IMR-90 (cell line): ENCODE measurements at regions not wholly inside any gene's neighbourhood (a gene's known extent, or its start where the extent isn't known, plus 50 kb on each side); places are given as distances from the start of the nearest gene placed in this dataset.

Experiments used
- ATAC-seq: fragments of 200-7000 bp; cut with Tn5 transposase; 2 replicates; pipeline ENCODE4 v1.9.1; 2020; ENCODE audit warnings: low read depth, mild to moderate bottlenecking, moderate library complexity
- BruUV-seq: library from RNA; stranded (reverse); fragments of 400-500 nt; replicated peaks from 2 replicates; lab custom pipeline; 2021; lab: Mats Ljungman, UMichigan
- CTCF ChIA-PET: fragments of 300-600 bp; formaldehyde crosslinking; extraction: SDS; loops from one replicate; lab custom pipeline; 2021; ENCODE audit warnings: antibody characterized with exemption; lab: Yijun Ruan, JAX
- POLR2A ChIA-PET: fragments of 300-600 bp; sonication (Branson Sonifier 250); formaldehyde crosslinking; loops from one replicate; lab custom pipeline; 2022; ENCODE audit warnings: antibody characterized with exemption; ENCODE audit not compliant: unreplicated experiment; lab: Charles Lee
- DNase-seq: peaks from one replicate; pipeline ENCODE4 v3.0.0; 2013
- H2AFZ ChIP-seq: replicated peaks from 2 replicates; pipeline ENCODE3; 2013; ENCODE audit warnings: low read length, mild to moderate bottlenecking; ENCODE audit not compliant: poor library complexity
- H2AK5ac ChIP-seq: 2 replicates; pipeline ENCODE4 v1.6.1; 2013; ENCODE audit warnings: low read depth, low read length, inconsistent platforms
- H2AK9ac ChIP-seq: replicated peaks from 2 replicates; pipeline ENCODE3; 2013; ENCODE audit warnings: mild to moderate bottlenecking, low read depth, low read length, moderate library complexity; ENCODE audit not compliant: poor library complexity
- H2BK120ac ChIP-seq: 2 replicates; pipeline ENCODE4 v1.6.1; 2013; ENCODE audit warnings: low read depth, low read length, inconsistent platforms
- H2BK15ac ChIP-seq: 3 replicates; pipeline ENCODE4 v1.6.1; 2013; ENCODE audit warnings: low read depth, low read length, inconsistent platforms
- H2BK20ac ChIP-seq: 2 replicates; pipeline ENCODE4 v1.6.1; 2013; ENCODE audit warnings: low read depth, mild to moderate bottlenecking, inconsistent platforms, low read length, moderate library complexity
- H2BK5ac ChIP-seq: 2 replicates; pipeline ENCODE4 v1.6.1; 2013; ENCODE audit warnings: mild to moderate bottlenecking, low read depth, low read length, inconsistent platforms; ENCODE audit not compliant: poor library complexity, severe bottlenecking
- H3K14ac ChIP-seq: replicated peaks from 2 replicates; pipeline ENCODE4 v1.6.1; 2013; ENCODE audit warnings: low read depth, low read length, inconsistent platforms
- H3K18ac ChIP-seq: 2 replicates; pipeline ENCODE4 v1.6.1; 2013; ENCODE audit warnings: low read depth, low read length, control low read depth
- H3K23ac ChIP-seq: 2 replicates; pipeline ENCODE4 v1.6.1; 2013; ENCODE audit warnings: low read depth, low read length, inconsistent platforms
- H3K27ac ChIP-seq: 2 replicates; pipeline ENCODE4 v1.5.1; 2013; ENCODE audit warnings: mild to moderate bottlenecking, control low read depth, low read length; ENCODE audit not compliant: insufficient read depth
- H3K27me3 ChIP-seq: 2 replicates; pipeline ENCODE4 v1.6.1; 2013; ENCODE audit warnings: low read length; ENCODE audit not compliant: control insufficient read depth, insufficient read depth
- H3K36me3 ChIP-seq: 2 replicates; pipeline ENCODE4 v1.6.1; 2013; ENCODE audit warnings: low read length, mixed read lengths; ENCODE audit not compliant: control insufficient read depth, insufficient read depth
- H3K4ac ChIP-seq: 2 replicates; pipeline ENCODE4 v1.6.1; 2013; ENCODE audit warnings: low read depth, low read length, inconsistent platforms
- H3K4me1 ChIP-seq: 2 replicates; pipeline ENCODE4 v1.6.1; 2013; ENCODE audit warnings: low read length, mixed read lengths; ENCODE audit not compliant: control insufficient read depth, insufficient read depth
- H3K4me2 ChIP-seq: 2 replicates; pipeline ENCODE4 v1.6.1; 2013; ENCODE audit warnings: low read depth, mild to moderate bottlenecking, control low read depth, low read length, moderate library complexity
- H3K4me3 ChIP-seq: 2 replicates; pipeline ENCODE4 v1.5.1; 2013; ENCODE audit warnings: low read depth, mild to moderate bottlenecking, control low read depth, low read length, moderate library complexity; ENCODE audit not compliant: insufficient read depth
- H3K56ac ChIP-seq: 2 replicates; pipeline ENCODE4 v1.6.1; 2013; ENCODE audit warnings: low read length, inconsistent platforms; ENCODE audit not compliant: insufficient read depth; ENCODE audit errors: extremely low read depth
- H3K79me1 ChIP-seq, 2 experiments: 2 replicates each; pipeline ENCODE4 v1.6.1; 2013; ENCODE audit warnings: low read length in 2 of 2, inconsistent platforms in 1 of 2, low read depth in 1 of 2
- H3K9ac ChIP-seq: 2 replicates; pipeline ENCODE4 v1.6.1; 2013; ENCODE audit warnings: low read depth, low read length, control low read depth
- H3K9me1 ChIP-seq: 2 replicates; pipeline ENCODE4 v1.6.1; 2013; ENCODE audit warnings: low read length, inconsistent platforms; ENCODE audit not compliant: insufficient read depth
- H3K9me3 ChIP-seq: 2 replicates; pipeline ENCODE4 v1.6.1; 2013; ENCODE audit warnings: low read length; ENCODE audit not compliant: control insufficient read depth, insufficient read depth
- H4K20me1 ChIP-seq: 2 replicates; pipeline ENCODE4 v1.6.1; 2013; ENCODE audit warnings: low read length, inconsistent platforms; ENCODE audit not compliant: insufficient read depth
- H4K5ac ChIP-seq: 2 replicates; pipeline ENCODE4 v1.6.1; 2013; ENCODE audit warnings: mild to moderate bottlenecking, low read depth, low read length, control low read depth
- H4K8ac ChIP-seq, 2 experiments: 2 replicates each; pipeline ENCODE4 v1.6.1; 2013; ENCODE audit warnings: low read depth in 2 of 2, low read length in 2 of 2, control low read depth in 1 of 2, inconsistent platforms in 1 of 2
- H4K91ac ChIP-seq: 2 replicates; pipeline ENCODE4 v1.6.1; 2013; ENCODE audit warnings: low read depth, low read length, inconsistent platforms; ENCODE audit not compliant: insufficient read depth
- FOS ChIP-seq: fragments of 150-350 bp; IDR thresholded peaks from 2 replicates; pipeline ENCODE4 v1.6.1; 2016; ENCODE audit warnings: low read depth, low read length
- WGBS, 2 experiments: methylation state at CpG; one replicate each; pipeline versions ENCODE4 v1.1.5 to v1.1.7; 2013; ENCODE audit warnings: missing lambda C conversion rate in 2 of 2; ENCODE audit not compliant: insufficient read length in 1 of 2; ENCODE audit errors: extremely low coverage in 2 of 2; 5-methylcytosine and 5-hydroxymethylcytosine counted together
- dilution Hi-C: fragments of 300-500 bp; cut with HindIII; formaldehyde crosslinking; loops from one replicate; pipeline ENCODE4 v1.14.3; 2018; ENCODE audit warnings: low sequenced_read_pairs; ENCODE audit not compliant: unreplicated experiment
- in situ Hi-C: fragments of 300-500 bp; cut with MboI; formaldehyde crosslinking; loops from 3 replicates; pipeline ENCODE4 v1.14.3; 2019; ENCODE audit warnings: low sequenced_read_pairs, inconsistent platforms, mixed read lengths
- intact Hi-C: fragments of 100-400 bp; cut with micrococcal nuclease; formaldehyde crosslinking; loops from 2 replicates; pipeline ENCODE4 v1.10.0; 2022

GRCh38 chr12:65608319-65608916 is 215.9 kb upstream of the HMGA2 start:
- Histone ChIP-seq H3K14ac (peak overlapping the region; percentile 84), H3K27me3 (no peaks in the 10 kb centered on the region), H3K79me1 (peaks cover 16 to 42% of the 10 kb centered on the region in 2 experiments), H2BK120ac (peak overlapping the region; percentile 94), H2AFZ (no peak overlapping the region), H3K9me1 (peaks cover 4% of the 10 kb centered on the region; the same call in 1 of the 2 replicates), H3K4me1 (peaks cover 13% of the 10 kb centered on the region), H3K9ac (no peak overlapping the region), H4K91ac (peak overlapping the region; percentile 70), H3K4ac (peak overlapping the region; percentile 89), H3K4me2 (no peak overlapping the region), H3K4me3 (no peak overlapping the region), H2BK20ac (peak overlapping the region; percentile 97), H4K8ac (peak overlapping the region; percentile 30 to 77), H3K18ac (peak overlapping the region; percentile 87; the same call in 1 of the 2 replicates), H2BK5ac (peak overlapping the region; percentile 97), H2BK15ac (peak overlapping the region; percentile 98; the same call in 2 of the 3 replicates), H3K9me3 (peaks cover 4% of the 10 kb centered on the region; the same call in 1 of the 2 replicates), H4K20me1 (no peaks in the 10 kb centered on the region), H2AK9ac (peak overlapping the region; percentile 87), H2AK5ac (peak overlapping the region; percentile 95; the same call in 1 of the 2 replicates), H4K5ac (peak overlapping the region; percentile 88; the same call in 1 of the 2 replicates), H3K36me3 (no peaks in the 10 kb centered on the region), H3K27ac (no peak overlapping the region; the same call in 1 of the 2 replicates), H3K23ac (peak overlapping the region; percentile 94; the same call in 1 of the 2 replicates), H3K56ac (peak overlapping the region; percentile 68)
- DNase-seq (peak; percentile 47), ATAC-seq (no peak)
- CTCF ChIA-PET: interaction anchor here (1.5 kb wide), 1 partner anchor 52 kb away, joined by 4 read pairs; no protein-coding TSS in a partner anchor
- POLR2A ChIA-PET: interaction anchor here (0.6 kb wide), 1 partner anchor 48 kb away, joined by 3 read pairs; no protein-coding TSS in a partner anchor
- TF ChIP-seq FOS: no peak
- intact Hi-C loops: no loop called here
- WGBS, 2 experiments: no CpG with 5 or more reads among the region's 2 CpGs
- in situ Hi-C loops: loop anchor here (10.0 kb wide), 1 partner anchor 216 kb away; the partner anchor contains the start of gene HMGA2
- no TSS peak for BruUV-seq
- dilution Hi-C loops: no loop called here
